GM18858 (cell line): ENCODE measurements at regions not wholly inside any gene's neighbourhood (a gene's known extent, or its start where the extent isn't known, plus 50 kb on each side); places are given as distances from the start of the nearest gene placed in this dataset.

Experiments used
- ATAC-seq: cut with Tn5 transposase; IDR thresholded peaks from one replicate; pipeline ENCODE4 v1.9.1; 2021; ENCODE audit not compliant: unreplicated experiment

DNA sequence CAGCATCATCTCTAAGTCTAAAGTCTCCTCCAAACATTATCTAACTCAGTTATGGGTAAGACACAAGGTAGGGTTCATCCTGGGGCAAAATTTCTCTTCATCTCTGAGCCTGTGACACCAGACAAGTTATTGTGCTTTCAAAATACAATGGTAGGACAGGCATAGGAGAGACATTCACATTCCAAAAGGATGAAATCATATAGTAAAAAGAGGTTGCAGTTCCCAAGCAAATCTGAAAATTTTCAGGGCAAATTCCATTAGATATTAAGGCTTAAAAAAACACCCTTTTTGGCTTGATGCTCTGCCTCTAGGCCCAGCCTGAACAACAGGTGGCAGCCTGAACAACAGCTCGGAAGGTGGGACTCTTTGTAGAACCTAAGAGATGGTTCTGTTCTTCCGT is 448.3 kb upstream of the SLIT2 start:
- no peak for ATAC-seq

DNA sequence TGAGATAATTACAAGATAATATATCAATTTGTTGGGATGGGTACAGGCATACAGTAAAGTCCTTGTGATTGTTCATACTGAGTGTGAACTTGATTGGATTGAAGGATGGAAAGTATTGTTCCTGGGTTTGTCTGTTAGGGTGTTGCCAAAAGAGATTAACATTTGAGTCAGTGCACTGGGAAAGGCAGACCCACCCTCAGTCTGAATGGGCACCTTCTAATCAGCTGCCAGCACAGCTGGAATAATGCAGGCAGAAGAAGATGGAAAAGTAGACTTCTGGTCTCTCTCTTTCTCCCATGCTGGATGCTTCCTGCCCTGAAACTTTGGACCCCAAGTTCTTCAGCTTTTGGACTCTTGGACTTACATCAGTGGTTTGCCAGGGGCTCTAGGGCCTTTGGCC is 457.9 kb upstream of the SLIT2 start:
- ATAC-seq = no peak

DNA sequence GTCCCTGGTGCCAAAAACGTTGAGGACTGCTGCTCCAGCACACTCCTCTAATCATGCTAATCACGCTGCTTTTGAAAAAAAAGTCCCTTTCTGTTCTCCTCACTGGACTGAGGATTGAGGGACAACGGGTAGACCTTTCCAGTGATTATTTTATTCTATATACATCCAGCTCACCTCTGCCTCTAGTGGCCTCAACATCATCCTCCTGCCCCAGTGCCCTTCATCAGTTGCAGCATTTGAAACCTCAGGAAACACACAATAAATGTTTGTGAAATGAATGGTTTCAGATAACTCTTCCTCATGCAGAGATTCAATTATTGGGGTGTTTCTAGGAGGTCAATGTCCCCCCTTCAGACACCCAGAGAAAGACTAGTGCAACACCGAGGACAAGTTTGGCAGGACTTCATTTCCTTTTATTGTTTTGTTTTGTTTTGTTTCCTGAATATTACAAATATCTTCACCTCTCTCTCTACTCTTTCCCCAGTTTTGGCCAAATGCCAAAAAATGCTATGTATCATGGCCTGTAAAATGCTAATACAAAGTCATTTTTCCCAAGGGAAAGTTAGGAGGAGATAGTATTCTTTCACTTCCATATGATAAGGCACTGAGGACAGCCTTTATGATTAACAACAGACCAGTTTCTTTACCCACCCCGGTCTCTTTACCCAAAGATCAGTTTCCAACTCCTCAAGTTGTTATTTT is 460.1 kb upstream of the SLIT2 start:
- no peak for ATAC-seq

DNA sequence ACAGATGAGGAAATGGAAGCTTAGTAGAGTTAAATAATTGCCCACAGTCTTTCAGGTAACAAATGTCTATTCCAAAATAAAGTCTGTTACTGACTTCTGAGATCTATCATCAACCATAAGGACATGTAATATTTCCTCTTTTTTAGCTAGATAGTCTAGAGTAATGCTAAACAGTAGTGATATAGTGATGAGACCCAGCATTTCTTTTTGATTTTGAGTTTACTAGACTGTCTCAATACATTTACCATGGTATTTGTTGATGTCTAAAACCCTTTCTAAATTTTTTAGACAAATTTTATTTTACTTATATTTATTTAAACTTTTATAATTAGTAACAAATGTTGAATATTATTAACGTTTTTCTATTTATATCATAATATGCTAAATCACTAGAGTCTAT is 465.1 kb upstream of the SLIT2 start:
- ATAC-seq = no peak

DNA sequence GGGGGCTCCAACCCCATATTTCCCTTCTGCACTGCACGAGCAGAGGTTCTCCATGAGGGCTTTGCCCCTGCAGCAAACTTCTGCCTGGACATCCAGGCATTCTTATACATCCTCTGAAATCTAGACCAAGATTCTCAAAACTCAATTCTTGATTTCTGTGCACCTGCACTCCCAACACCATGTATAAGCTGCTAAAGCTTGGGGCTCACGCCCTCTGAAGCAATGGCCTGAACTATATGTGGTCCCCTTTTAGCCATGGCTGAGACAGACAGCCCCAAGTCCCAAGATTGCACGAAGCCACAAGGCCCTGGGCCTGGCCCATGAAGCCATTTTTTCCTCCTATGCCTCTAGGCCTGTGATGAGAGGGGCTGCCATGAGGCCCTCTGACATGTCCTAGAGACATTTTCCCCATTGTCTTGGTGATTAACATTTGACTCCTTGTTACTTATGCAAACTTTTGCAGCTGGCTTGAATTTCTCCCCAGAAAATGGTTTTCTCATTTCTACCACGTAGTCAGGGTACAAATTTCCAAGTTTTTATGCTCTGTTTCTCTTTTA is 468.0 kb upstream of the SLIT2 start:
- ATAC-seq = no peak

DNA sequence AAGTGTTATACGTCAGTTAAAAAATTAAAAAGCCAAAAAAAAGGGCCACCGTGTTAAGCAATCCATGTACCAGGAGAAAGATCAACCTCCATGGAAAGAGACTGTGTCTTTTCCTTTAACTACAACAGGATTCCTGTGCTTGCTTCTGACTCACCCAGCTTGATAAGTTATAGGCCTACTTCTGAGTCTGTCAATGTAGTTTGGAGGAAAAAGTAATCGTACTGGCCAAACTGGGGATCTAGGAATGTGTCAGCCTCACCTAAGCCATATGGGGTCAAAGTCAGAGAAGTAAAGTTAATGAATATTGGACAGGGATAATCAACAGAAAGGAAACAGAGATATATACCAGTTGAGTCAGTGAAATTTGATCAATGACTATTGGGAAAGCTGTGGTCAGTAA is 470.8 kb upstream of the SLIT2 start:
- no peak for ATAC-seq

DNA sequence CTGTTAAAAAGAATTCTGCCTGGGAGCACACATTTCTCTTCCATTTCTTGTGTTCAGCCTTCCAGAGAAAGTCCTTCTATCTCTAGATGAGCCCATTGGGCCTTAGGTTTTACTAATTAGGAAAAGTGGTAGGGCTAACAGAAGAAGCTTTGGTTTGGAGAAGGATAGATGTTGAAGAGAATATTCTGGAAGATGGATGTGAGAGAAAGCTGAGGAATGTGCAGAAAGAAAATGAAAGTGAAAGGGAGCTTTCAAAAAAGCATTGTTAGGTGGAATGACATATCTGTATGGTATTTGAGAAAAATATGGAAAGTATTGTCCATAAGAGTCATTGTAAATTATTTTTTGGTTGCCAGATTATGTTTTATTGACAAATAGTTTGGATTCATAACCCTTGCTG is 474.8 kb upstream of the SLIT2 start:
- no peak for ATAC-seq

DNA sequence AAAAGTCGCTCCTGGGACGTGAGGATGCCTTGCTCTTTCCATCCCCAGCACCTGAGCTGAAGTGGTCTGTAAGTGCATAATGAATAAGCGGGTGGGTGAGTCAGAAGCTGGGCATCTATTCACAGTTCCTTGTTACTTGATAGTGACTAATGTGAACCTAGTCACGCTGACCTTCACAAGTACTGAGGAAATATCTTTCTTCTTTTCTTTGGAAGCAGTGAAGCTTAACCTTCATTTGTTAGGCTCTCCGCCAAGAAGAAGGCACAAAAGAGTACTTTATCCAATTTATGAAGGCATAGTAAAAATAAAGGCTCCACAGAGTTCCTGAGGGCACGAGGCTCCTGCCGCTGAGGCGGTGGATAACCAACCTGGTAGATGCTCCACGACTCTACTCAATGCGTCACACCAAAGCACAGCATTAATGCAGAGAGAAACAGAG is 475.7 kb upstream of the SLIT2 start:
- no peak for ATAC-seq

DNA sequence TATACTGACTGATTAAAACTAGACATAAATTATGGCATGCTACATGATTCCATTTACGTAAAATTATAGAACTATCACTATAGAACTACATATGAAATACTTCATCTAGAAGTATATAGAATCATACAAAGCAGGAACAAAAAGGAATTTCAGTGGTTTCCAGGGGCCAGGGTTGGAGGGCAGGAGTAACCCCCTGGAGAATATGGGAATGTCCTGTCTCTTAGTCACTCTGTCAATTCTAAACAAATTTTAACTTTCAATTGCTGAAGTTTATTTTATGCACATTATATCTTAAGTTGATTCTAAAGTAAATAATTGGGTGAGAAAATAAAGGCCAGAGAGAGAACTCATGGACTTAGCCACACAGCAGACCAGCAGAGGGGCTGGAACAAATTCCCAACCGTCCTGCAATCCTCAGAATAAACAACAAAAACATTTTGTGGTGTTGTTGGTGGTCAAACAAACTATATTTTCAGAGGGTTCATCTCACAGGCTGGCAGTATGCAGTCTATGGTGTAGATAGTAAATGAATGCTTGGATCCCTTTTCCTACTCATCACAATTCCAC is 476.9 kb upstream of the SLIT2 start:
- ATAC-seq = no peak

DNA sequence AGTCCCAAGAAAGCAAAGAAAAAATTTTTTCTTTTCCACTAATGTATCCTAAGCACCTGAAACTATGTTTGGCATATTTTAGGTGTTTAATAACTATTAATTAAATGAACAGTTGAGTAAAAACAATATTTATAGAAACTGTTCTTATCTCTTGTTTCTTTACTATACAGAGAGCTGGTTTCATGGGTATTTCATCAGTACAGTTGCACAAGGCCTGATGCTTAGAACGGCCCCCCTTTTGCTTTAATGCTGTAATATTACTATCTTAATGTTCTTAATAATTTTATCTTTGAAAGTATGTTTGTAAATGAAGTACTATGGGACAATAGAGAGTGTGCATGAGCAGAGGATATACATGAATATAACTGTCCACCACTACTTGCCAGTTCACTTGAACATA is 479.1 kb upstream of the SLIT2 start:
- no peak for ATAC-seq

DNA sequence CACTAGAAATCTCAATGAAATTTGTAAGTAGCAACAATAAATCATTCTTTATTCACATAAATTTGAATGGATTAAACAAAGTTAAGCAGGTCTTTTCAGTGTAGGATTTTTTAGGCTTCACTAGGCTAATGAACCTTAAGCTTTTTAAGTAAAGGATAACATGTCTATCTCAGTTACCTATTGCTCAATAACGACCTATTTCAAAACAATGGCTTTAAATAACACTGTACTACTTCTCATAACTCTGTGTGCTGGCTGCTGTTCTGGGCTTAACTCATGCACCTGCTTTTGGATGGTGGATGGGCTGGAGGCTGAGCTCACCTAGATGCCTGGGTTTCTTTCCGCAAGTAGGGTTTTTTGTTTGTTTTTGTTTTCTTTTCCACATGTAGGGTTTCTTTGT is 495.0 kb upstream of the SLIT2 start:
- no peak for ATAC-seq

DNA sequence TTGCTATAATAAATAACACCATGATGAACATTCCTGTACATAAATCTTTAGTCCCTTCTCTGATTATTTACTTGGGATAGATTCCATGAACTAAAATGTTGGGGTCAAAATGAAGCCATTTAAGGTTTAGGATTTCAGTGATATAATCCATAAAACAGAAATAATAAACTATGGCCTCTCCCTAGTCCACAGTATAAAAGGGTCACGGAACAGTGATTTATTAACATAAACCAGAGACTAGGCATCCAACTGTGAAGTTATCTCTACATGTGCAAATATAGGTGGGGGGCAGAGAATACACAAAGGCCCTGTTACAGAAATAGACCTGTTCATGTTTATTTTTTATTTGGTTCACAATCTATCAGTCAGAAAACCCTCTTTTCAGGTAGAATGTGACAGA is 499.1 kb upstream of the SLIT2 start:
- no peak for ATAC-seq

DNA sequence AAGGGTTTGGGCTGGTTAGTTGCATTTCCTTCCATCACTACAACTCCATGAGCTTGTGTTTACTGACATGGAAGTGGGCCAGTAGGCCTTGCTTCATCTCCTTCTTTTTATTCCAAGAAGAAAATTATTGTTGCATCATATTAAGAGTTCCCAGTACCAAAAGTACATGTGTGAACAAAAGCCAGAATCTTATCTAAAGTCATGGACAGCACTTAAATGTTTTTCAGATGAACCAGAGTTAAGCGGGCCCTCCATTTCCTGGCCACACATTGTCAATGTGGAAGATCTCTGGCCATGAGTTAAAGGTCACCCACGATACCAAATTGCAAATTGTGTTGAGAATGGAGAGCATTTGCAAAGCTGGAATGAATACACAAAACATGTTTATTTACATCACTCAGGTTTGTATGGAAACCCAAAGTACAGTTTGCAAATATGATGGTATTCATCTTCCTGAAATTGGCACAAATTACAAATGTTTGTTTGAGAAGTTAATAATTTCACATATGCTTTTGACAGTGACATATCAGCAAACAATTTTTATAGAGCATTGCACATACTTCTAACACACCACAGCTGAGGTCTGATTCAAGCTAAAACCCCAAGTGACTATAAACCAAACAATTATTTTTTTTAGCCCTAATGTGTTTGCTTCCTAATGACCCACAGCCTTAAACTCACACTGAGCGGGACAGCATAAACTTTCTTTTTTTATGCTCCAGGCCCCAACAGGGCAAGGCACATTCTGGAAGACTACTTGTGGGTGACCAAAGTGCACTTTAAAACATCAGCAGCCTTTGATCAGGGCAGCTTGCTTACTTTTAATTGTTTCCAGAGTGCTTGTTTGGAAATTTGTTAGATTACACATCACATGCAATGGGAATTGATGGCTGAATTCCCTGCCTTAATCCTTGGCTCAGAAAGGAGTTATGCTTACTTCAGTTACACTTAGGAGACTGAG is 502.9 kb upstream of the SLIT2 start:
- no peak for ATAC-seq

DNA sequence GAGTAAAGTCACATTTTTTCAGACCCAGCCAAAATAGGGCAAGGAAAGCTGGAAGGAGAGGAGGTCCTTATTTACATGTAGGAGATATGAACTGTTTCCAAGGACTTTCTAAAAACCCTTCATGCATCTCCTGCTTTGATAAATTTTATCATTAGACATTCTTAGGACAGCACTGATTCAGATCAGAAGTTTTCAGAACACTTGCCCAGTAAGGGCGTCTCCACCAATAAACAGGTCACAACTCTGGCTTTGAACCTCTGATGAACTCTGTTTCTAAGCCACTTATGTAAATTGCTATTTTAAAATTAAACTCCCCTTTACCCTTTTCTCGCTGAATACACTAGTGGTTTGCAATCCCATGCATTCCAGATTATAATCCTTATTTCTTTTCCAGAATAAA is 505.3 kb upstream of the SLIT2 start:
- ATAC-seq = no peak

DNA sequence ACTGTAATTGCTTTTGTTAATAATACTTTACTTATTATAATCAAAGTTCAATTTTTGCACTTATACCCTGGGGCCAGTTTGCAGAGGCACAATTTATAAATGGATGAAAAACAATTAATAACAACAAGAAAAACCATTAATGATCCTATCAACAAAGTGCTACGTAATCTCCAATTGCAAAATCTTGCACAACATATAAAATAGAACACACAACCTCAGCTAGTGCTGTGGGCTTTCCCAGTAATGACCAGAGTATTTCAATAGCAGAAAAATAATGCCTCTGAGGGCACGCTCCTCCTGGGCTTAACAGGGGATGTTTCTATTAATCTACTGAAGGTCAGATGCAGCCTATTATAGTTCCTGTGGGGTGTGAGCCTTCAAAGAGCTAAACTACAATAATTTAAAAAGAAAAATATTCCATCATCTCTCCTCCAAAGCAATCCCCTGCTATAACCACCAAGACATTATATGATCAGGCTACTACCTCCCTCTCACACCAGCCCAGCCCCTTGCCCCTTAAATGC is 508.5 kb upstream of the SLIT2 start:
- ATAC-seq = no peak

DNA sequence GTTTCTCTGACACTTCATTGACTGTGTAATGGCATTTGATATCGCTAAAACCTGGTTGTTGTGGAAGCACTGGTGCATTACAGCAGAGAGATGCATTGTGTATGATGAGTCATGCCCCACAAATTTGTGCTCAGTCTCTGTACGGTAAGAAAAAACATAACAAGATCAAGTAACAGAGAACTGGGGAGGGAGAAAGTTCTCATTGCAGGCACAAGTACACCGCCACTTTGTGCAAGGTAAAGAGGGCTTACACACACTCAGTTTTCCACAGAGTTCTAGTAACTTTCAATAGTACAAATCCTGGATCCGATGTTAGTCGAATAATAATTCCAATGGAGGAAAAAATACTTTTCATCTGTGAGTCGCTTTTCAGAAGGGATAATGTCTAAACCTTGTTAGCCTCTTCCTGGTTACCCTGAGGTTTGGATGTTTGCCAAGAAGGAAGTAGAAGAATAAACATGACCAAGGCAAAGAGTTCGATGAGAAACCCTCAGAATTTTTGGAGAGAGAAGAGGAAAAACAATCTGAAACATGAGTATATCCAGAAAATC is 512.5 kb upstream of the SLIT2 start:
- no peak for ATAC-seq

DNA sequence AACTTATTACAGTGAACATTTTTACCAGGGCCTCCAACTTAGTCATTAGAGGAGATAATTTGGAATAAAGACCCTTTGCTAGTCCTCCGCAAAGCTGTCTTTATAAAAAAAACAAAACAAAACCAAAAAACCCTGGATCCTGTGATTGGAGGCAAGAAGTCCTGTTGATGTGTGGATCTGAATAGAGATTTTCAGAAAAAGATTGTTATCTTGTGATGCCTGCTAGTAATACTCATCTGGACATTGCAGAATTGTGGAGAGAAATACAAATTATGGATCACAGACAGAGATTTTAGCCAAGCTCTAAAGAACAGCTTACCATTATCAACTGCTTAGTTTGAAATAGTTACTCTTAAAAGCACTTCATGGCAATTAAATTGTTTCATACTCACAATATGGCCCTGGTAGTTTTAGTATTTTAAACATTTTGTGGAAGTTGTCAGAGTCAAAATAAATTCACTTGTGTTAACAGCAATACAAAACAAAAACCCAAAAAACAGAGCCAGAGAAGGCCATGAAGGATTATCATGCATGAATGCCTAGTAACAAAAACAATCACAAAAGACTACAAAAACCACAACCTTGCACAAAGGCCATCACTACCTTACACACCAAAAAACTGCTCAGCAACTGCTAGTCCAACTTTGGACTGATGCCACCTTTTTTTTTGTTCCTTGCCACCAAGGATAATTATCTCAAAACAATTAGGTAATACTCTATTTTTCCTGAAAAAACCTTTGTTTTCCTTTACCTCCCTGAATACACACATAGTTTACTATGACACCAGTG is 514.5 kb upstream of the SLIT2 start:
- ATAC-seq = no peak

DNA sequence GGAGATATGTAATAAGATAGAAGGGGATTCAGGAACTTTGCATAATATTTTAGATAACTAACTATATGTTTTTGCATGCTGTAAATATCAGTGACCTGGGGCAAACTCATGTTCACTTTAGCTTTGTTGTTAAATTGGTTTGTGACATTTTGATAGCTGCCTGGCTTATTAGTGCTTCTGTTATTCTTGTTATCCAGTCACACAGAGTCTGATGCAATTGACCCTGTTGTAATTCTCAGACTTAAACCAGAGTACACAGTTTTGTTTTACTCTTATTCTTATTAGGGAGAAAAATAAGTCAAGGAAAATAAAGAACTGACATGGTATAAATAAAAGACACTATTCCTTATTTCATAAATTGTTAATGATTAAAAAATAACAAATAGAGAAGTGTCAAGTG is 516.7 kb upstream of the SLIT2 start:
- no peak for ATAC-seq

DNA sequence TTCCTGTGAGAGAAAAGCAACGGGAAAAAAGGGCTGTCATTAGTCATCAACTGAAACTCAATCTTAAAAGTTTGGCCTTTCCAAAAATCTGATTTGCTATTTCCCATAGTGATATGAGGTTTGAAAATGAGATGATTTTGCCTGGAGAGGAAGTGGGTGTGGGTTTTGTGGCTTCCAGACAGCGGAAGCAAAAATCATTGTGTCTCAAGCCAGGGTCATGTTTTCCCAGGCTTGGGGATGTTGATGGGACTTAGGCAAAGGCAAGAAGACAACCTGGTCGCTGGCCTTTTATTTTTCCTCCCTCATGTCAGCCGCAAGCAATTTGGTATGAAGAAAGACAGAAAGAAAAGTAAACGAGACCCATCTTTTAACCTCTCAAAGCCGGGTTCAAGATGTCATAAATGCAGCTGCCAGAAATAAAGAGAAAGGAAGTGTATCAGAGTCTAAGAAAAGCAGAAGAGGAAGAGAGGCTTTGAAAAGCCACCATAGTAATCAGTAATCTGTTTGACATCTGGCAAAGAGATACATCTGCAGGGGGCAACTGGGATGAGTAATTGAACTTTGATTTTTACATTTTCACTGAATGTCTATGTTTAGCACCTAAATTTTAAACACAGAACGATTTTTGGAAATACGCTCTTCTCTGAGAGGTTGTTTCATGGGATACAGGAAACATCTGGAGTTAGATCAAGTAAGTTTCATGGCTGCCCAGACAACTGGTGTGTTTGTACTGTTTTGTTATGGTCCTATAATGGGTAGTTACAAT is 521.6 kb upstream of the SLIT2 start:
- ATAC-seq = no peak

DNA sequence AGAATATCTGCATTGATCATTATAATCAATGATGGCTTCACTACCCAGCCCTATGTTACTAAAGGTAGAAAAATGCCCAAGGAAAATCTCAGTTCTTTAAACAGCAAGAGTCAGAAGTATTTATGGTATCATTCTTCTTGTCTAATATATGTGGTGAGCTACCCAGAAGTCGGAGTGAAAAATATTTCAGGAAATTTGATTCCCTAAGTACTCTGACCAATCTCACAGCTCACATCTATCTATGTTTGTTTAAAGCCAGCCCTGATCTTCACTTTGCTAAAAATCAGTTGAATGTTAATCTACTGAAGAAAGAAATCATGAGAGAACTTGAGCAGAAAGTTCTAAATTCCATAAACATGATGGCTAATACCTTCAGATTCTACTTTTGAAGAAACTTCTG is 522.9 kb upstream of the SLIT2 start:
- ATAC-seq = no peak
